Activated T-cell treated with anti-CD3 and anti-CD28 coated beads, Interleukin-2, amount 50 U/mL, for 1 hour (primary cell): ENCODE measurements at regions not wholly inside any gene's neighbourhood (a gene's known extent, or its start where the extent isn't known, plus 50 kb on each side); places are given as distances from the start of the nearest gene placed in this dataset.

ENCODE experiments used
- DNase-seq: peaks from one replicate; pipeline ENCODE4 v3.0.0-alpha.2; 2020

DNA sequence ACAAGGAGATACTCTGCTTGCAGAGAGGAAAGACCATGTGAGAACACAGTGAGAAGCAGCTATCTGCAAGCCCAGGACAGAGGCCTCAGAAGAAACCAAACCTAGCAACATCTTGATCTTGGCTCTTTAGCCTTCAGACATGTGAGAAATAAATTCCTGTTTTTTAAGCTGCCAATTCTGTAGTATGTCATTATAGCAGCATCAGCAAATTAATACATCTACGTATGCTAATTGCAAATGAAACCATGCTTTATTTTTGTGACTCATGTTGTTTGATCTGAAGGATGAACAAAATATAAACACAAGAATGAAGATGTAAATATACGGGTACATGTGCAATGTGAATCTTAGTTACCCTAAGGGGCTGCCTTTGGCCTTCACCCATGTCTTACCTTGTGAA, 714.4 kb upstream of the ARPP21 start:
- no peak for DNase-seq

DNA sequence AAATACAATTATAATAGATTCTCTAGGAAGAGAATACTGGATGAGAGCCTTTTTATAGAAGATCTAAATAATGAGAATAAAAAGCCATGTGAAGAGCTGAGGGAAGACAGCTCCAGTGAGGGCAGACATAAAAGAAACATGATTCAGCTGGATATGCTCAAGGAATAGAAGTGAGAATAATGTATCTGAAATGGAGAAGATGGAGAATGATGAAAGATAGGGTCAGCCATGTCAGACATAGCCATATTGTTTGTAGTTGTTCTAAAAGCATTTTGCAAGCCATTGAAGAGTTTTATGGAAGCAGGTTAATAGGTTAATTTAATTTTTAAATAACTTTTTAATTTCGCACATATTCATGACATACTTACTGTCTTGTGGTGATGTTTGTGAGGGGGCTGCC, 713.5 kb upstream of the ARPP21 start:
- DNase-seq: no peak

DNA sequence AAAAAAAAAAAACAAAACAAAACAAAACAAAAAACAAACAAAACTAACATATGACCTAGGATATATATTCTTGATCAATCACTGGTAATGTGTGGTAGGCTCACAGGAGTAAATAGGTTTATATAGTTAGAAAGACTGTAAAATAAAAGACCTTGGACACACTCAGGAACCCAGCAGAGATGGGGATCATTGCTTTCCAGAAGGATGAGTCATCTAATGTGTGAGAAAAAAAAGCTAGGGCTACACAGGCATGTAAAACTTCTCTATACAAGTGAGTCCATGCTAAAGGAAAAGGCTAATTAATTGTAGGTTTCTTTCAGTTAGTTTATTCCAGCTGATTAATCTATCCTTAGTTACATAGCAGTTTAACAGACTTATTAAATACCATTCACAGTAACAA, 710.3 kb upstream of the ARPP21 start:
- DNase-seq: no peak

DNA sequence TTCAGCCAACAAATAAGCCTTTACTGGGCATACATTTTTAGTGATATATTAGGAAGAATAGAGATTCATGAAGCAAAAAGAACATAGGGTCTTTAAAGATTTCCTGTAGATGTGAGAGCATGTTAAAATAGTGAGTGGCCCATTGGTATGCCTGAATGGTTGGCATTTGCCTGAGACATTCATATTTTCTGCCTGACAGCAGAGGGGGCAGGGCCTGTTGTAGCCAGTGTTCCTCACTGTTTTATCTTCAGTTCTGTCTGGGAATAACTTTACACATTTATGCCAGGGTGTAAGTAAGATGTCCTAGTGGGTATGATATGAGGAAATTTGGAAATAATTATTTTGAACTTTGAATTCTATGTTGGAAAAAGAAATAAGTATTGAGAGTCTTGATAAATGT, 704.7 kb upstream of the ARPP21 start:
- DNase-seq: no peak

DNA sequence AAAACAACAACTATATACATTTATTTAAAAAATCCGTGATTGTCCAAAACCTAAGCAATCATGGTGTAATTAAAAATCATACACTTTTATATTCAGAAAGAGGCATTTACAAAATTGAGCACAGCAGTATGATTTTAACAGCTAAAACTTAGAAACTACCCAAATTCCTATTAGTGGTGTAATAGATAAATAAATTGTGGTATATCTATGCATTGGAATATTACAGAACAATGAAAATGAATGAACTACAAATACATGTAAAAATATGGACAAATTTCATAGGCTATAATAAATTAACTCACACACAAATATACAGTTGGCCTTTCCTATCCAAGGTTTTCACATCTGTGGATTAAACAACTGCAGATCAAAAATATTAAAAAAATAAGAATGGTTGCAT, 700.5 kb upstream of the ARPP21 start:
- no peak for DNase-seq

DNA sequence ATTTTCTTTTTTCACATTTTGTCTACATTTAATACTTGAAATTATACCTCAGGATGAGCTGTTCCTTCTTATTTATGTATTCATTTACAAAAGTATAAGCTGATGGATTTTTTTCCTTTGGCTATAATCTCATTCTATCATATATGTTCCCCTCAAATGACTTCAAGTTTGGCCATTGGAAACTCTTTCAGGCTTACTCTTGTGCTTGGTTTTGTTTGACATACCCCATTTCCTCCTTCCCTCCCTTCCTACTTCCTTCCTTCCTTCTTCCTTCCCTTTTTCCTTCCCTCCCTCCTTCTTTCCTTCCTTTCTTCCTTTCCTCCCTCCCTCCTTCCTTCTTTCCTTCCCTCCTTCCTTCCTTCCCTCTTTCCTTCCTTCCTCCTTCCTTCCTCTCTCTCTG, 697.1 kb upstream of the ARPP21 start:
- no peak for DNase-seq

DNA sequence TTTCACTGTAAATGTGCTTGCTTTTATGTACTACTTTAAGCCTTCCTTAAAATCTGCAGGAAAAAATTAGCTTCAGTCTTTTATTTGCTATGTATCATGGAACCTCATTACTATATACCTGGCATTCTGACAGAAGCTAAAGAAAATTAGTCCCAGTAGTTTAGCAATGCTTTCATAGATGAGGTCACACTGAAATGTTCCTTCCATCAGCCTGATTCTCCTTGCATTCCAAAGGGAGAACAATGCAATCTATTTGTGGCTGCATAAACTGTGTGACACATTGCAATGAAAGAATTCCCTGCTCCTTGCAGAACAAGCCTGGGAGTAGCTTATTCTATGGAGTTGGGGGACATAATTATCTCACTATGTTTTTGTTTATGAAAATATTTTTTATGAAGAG, 691.5 kb upstream of the ARPP21 start:
- DNase-seq: no peak

DNA sequence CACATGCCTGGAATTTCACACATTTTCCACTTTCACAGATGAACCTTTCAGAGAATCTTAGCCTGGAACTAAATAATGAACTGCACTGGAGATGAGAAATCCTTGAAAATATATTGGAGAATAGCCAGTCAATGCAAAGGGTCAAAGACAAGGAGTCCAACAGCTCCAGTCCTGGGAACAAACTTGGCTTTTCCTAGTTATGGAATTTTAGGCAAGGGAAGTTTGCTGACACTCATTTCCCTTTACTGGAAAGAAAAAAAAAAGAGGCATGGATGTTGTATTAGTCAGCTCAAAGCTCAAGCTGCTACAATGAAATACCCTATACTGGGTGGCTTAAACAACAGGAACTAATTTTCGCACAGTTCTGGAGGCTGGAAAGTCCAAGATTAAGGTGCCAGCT, 690.8 kb upstream of the ARPP21 start:
- DNase-seq: no peak

DNA sequence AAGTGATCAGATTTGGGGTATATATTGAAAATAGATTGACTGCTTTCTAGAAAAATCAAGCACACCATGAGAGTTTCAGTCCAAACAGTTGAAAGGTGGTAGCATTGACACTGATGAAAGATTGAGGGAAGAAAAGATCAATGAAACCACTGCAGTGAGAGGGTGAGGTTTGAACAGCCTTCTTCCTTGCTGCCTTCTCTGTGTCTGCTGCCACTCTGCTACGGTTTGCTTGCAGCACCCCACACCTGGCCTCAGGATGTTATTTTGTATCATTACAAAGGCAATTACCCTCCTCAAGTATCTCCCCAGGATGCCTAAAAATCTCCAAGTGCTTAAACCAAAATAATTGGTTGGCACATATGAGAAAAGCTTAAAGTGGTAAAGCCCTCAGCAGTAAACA, 683.6 kb upstream of the ARPP21 start:
- no peak for DNase-seq

DNA sequence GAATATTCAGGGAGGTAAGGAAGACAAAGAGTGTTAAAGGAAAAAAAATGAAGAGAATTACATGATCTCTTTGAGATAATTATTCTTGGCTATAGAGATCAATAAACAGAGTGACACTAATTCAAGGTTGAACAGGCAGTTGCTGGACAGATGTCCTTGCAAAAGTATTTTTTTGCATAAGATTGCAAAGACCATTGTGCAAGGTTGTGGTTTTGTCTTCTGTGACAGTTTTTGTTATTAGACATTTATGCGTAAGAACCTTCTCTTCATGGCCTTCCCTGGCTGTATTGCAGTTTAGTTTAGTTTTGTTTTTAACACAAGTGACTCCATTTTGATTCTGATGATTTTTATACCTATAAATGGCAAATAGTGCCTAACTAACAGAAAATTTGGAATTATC, 682.8 kb upstream of the ARPP21 start:
- no peak for DNase-seq

DNA sequence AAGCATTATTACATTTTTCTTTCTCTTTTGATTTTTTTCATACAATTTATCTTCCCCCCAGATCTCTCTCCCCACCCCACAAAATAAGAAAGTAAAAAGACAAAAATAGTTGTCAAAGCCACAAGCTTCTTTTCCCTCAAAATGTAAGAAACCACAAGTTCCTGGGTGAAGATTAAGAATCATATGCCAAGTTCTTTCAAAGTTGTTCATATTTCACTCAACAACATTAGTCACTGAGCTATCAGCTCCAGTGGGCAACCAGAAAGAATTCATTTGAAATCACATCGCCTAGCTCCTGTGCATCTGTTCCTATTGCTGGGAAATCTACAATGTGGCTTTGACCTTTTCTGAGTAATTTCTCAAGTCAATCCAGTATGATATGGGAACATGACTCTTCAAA, 681.6 kb upstream of the ARPP21 start:
- no peak for DNase-seq

DNA sequence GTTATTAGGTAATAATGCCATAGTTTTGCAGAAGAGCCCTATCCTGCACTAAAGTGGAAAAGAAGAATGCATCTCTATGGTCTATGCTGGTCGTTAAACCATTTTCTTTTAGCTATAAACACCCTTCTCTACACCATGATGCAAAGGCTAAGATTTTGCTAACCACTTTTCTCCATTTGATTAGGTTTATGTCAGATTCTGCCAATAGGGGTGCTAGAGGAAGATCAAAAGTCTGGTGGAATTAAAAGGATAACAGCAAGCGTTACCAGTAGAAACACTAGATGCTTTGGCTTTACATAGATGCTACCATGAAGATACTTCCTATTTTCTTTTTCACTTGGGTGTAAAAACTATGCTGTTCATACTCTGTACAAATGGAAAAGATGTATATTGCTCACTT, 669.8 kb upstream of the ARPP21 start:
- DNase-seq: no peak

DNA sequence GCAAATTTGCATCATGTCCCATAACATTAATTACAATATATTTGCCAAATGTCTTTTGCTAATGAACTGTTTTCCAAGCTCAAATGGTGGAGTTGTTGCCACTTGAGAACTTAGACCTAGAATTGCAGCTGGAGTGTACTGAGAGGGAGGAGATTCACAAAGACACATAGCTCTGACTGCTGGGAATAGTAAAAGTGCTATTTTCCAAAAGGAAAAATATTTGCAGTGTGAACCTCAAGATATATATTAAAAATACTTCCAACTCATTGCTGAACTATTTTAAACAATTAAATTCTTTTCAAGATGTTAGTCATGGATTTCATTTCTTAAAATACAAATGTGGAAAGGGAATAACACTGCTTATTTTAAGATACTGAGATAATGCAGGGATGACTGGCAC, 666.8 kb upstream of the ARPP21 start:
- DNase-seq: no peak

DNA sequence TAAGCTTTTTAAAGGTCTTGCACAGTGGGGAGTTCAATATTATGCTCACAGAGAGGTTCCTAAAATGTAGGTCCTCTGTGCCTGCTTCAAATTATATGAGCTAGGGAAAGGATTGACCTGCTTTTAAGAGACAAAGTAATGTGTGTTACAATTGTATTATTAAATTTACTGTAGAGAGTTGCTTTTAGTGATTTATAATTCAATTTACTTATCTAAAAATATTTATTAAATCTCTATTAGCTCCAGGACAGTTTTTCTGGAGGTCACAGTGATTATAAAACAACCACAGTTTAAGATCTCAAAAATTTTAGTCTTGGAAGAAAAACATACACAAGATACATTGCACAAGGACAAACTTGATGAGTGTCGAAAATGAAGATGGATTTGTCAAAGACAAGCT, 665.7 kb upstream of the ARPP21 start:
- no peak for DNase-seq

DNA sequence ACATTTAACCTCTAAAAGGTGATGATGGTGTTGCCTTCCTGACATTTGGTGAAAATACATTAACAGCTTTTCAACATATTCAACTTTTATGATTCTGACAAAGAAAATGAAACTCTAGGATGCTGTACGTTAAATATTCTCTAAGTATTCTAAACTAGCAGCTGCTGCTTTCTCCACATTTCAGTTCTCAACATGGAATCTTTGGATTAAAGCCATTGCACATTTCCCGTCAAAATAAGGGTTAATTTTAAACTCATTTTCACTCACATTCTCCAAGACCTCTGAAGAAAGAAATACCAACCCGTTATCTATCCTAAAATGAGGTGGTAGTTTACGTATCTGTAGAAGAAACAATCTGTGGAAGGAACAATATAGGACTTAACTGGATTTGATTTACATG, 655.7 kb upstream of the ARPP21 start:
- DNase-seq: no peak

DNA sequence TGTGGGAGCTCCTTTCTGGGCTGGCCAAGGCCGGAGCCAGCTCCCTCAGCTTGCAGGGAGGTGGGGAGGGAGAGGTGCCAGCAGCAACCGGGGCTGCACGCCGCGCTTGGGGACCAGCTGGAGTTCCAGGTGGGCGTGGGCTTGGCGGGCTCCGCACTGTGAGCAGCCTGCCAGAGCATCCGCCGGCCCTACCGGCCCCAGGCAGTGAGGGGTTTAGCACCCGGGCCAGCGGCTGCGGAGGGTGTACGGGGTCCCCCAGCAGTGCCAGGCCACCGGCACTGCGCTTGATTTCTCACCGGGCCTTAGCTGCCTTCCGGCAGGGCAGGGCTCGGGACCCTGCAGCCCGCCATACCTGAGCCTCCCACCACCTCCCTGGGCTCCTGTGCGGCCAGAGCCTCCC, 651.0 kb upstream of the ARPP21 start:
- no peak for DNase-seq

DNA sequence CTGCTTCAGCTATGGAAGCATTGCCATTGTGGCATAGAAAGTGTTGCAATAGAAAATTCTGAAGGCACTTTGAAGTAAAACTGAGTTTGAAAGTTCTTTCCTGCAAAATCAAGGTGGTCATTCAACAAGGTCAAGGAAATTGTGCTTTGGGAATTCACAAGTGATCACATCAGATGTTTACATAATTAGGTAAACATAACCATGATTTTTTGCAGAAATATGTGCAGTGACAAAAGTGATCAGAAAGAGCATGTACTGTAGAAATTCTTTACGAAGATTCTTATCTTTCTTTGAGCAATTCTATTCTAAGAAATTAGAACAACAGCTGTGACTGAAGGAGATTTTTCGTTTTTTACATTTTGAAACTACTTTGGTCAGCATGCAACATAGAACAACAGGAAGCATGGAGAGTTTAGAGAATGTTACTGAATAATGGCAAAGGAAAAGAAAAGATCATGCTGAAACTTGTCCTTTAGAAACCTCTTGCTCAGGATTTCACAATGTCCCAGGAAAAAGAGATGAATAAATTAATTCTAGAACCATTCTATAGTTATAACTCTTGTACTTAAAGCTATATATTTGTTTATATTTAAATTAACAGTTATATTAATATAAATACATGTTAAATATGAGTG, 643.4 kb upstream of the ARPP21 start:
- DNase-seq: no peak

DNA sequence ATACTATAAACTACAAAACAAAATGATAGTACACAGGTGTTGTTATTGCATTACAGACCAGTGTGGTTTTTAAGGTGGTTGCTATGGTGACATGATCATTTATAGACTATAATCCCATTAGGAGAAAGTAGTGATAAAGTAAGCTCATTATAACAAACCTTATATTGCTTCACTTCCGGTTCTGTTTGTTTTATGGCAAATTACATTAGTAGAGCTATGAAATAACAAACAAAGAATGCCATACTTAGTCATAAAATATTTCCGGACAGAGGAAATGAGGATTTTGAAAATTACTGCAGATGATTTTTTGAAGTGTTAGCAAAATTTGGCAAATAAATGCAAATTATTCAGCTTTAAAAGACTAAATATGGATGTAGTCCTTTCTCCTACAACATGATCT, 640.4 kb upstream of the ARPP21 start:
- no peak for DNase-seq

DNA sequence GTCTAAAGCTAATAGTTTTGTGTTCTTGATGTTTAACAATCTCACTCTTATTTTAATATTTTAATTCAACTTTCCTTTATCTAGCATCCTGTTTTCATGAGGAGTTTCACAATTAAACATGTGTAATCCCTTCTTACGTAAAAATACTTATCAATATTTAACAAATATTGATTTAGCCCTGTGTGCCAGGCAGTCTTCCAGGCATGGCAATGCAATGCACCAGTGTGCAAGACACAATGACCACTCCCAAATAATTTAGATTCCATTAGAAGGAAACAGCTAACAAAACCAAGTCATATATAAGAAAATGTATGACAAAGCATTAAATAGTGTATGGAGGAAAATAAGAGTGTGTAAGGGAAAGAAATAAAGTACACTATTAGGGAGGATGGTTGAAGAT, 627.1 kb upstream of the ARPP21 start:
- no peak for DNase-seq

DNA sequence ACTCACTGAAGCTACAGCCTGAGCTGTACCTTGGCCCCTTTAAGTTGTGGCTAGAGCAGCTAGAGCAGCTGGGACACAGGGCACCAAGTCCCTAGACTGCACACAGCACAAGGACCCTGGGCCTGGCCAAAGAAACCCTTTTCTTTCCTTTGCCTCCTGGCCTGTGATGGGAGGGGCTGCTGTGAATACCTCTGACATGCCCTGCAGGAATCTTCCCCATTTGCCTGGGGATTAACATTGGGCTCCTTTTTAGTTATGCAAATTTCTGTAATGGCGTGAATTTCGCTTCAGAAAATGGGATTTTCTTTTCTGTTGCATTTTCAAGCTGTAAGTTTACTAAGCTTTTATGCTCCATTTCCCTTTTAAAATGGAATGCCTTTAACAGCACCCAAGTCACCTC, 611.2 kb upstream of the ARPP21 start:
- no peak for DNase-seq

DNA sequence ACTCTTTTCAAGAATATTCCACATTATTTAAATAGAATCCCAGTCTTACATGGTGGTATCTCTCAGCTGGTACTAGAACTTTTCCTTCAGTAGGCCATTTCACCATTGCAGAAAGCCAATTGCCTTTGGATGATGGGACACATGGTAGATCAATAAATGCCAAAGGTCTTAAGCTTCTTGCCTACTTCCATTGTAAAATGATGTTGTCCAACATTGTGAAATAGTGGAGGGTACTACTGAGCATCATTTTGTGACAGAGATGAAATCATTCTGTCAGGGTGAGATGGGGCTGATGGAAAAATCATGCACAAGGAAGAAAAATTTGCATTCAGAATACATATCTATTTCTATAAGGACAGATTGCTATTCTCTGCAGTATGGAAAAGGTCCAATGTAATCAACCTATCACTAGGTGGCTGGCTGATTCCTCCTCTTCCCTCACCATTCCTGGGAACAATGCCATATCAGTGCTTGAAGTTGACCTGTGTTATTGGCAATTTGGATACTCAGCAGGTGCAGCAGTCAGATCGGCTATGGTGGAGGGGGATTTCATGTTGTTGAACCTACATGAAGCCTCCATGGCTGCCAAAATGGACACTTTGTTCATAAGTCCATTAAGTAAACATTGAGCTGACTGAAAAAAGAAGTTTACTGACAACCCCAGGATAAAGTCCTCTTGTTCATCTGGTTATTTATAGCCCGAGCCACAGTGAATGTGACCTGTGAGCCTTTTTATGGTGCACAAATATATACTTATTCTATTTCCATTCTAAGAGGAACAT, 596.9 kb upstream of the ARPP21 start:
- no peak for DNase-seq

DNA sequence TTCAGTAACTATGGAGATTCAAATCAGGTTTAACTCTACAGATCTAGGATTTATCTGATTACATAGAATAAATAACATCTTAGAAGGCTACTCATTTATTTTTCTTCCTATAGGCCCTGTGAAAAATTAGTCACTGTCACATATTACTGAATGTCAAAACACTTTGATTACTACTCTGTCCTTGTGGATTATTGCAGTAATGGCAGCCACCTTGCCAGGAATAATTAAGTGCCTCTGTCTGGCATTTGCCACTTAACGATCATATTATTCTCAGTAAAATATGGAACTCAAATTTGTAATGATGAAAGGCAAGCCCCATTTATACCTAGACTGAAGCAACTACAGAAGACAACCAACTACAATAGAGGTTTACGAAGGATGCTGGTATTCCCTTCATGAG, 596.3 kb upstream of the ARPP21 start:
- no peak for DNase-seq

DNA sequence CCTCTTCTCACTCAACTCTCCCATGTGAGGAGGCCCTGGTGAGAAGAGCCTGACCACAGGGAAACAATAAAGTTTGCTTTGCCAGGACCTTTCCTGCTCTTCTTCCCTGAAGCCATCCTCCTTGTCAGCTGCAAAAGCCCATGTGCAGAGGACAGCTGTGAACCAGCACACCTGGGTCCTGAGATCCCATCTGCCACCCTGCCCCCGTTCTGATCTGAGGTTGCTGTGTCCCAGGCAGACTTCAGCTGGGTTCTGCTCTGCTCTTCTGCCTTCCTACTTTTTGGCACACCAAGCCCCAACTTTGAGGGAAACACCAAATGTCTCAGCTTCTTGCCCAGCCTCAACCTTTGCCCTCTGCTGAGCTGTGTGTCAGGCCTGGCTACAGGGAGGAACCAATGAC, 595.1 kb upstream of the ARPP21 start:
- DNase-seq: no peak

DNA sequence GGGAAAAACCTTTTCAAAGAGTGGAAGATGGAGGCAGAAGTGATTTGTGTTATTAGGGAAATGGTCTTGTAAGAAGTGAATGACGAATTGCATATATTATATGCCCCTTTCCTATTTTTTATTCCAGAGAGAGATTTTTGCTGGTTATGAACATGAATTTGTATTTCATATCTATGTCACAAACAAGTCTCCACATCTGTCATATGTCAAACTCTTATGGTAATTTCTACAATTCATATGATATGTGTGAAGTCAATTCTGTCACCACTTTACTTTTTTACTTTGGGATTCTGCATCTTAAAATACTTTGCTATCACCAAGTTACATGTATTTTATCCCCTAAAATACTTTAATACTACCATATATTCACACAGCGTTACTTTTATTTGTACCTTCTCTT, 594.2 kb upstream of the ARPP21 start:
- DNase-seq: no peak

DNA sequence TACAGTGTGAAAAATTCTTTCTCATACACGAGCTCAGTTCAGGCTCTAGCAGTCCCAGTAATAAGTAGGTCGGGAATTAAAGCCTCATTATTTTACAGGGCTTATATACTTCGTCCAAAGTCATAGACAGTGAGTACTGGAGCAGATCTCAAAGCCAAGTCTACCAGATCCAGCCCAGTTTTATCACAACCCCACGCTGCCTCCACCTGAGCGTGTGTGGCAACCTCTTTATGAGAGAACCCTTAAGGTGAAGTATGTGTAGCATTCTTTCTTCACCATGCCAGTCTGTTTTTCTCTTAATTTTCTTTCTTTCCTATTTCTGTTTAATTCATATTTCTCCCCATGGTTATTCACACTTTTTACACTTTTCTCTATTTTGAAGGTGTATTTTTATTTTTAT, 574.6 kb upstream of the ARPP21 start:
- no peak for DNase-seq
